Thoracic aorta (tissue), 2 donors: ENCODE measurements at regions not wholly inside any gene's neighbourhood (a gene's known extent, or its start where the extent isn't known, plus 50 kb on each side); places are given as distances from the start of the nearest gene placed in this dataset.

Source experiments
- ATAC-seq: fragments of 150-250 bp; one replicate; pipeline ENCODE4 v1.8.0; 2017; ENCODE audit warnings: low read depth; ENCODE audit not compliant: insufficient number of reproducible peaks, low FRiP score
- DNase-seq: peaks from one replicate; pipeline ENCODE4 v3.0.0-alpha.2; 2020; ENCODE audit warnings: low spot score
- H3K27ac ChIP-seq, 2 donors: fragments of 200-600 bp; sonication (generic); 1 replicate in 1 of 2; 2 replicates in 1 of 2; pipeline ENCODE4 v1.5.1; 2016; ENCODE audit warnings: mild to moderate bottlenecking in 2 of 2, moderate library complexity in 2 of 2
- H3K27me3 ChIP-seq: fragments of 200-600 bp; sonication (generic); replicated peaks from 2 replicates; pipeline ENCODE4 v1.6.0; 2016; ENCODE audit warnings: mild to moderate bottlenecking; ENCODE audit not compliant: insufficient read depth
- H3K36me3 ChIP-seq: fragments of 200-600 bp; sonication (generic); one replicate; pipeline ENCODE4 v1.5.1; 2016
- H3K4me1 ChIP-seq, 2 donors: fragments of 200-600 bp; sonication (generic); 1 replicate in 1 of 2; 2 replicates in 1 of 2; pipeline versions ENCODE4 v1.5.1 to v1.6.0; 2016; ENCODE audit warnings: low read depth in 2 of 2, mild to moderate bottlenecking in 1 of 2; ENCODE audit not compliant: control insufficient read depth in 1 of 2
- H3K4me3 ChIP-seq: fragments of 200-600 bp; sonication (generic); 2 replicates; pipeline ENCODE4 v1.5.1; 2016; ENCODE audit warnings: mild to moderate bottlenecking
- H3K9me3 ChIP-seq: fragments of 200-600 bp; sonication (generic); 2 replicates; pipeline ENCODE4 v1.5.1; 2016
- TF ChIP-seq, protein P1 (sequence below): fragments of 200-600 bp; sonication (generic); IDR thresholded peaks from one replicate; pipeline ENCODE4 v1.5.1; 2019; ENCODE audit warnings: antibody characterized with exemption

DNA sequence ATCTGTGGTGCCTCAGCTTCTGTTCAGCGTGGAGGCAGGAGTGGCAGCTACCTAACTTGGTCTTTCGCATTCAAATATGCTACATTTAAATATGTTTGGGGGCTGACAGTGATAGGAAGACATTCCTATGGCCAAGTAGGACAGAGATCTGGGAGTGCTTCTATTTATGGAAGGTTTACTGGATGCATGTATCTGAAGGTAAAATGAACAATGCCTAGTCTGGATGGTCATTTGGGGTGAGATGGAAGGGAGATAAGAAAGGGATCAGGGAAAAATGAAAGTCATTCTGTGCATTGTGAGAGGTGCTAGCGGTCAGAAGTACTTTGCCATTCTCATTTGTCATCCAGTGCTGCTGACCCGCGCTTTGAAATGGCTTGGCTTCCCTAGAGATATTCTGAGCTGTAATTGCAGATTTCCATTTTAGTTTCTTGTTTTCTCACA lies 107.3 kb upstream of the FOXN2 start:
- no peaks in the 10 kb centered on the region for H3K9me3 ChIP-seq
- H3K27ac ChIP-seq: no peak overlapping the region
- ATAC-seq (no peak), DNase-seq (no peak)
- H3K4me3 ChIP-seq: no peak overlapping the region
- no peaks in the 10 kb centered on the region for H3K27me3 ChIP-seq
- H3K4me1 ChIP-seq: no peaks in the 10 kb centered on the region
- TF ChIP-seq, protein P1, sequence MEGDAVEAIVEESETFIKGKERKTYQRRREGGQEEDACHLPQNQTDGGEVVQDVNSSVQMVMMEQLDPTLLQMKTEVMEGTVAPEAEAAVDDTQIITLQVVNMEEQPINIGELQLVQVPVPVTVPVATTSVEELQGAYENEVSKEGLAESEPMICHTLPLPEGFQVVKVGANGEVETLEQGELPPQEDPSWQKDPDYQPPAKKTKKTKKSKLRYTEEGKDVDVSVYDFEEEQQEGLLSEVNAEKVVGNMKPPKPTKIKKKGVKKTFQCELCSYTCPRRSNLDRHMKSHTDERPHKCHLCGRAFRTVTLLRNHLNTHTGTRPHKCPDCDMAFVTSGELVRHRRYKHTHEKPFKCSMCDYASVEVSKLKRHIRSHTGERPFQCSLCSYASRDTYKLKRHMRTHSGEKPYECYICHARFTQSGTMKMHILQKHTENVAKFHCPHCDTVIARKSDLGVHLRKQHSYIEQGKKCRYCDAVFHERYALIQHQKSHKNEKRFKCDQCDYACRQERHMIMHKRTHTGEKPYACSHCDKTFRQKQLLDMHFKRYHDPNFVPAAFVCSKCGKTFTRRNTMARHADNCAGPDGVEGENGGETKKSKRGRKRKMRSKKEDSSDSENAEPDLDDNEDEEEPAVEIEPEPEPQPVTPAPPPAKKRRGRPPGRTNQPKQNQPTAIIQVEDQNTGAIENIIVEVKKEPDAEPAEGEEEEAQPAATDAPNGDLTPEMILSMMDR: no peak
- no peaks in the 10 kb centered on the region for H3K36me3 ChIP-seq

DNA sequence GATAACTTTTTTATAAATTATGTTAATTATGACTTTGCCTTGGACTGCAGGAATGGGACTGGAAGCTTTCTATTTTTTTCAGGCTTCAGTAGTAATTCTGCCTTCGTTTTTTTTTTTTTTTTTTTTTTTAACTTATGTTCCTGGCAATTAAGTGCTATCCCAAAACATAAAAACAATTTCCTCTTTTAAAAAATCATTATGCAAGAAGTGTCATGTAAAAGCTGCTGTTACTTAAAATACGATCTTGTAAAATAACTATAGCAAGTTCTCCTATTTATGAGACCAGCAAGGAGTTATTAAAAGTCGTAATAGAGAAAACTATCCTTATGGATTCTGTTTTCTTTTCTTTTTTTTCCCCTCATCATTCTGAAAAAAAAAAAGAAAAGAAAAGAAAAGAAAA lies 106.6 kb upstream of the FOXN2 start:
- DNase-seq: no peak
- Histone ChIP-seq H3K27ac (no peak overlapping the region), H3K9me3 (no peaks in the 10 kb centered on the region), H3K36me3 (no peaks in the 10 kb centered on the region), H3K4me1 (no peaks in the 10 kb centered on the region), H3K27me3 (no peaks in the 10 kb centered on the region), H3K4me3 (no peak overlapping the region)
- TF ChIP-seq, protein P1: no peak
- no peak for ATAC-seq

DNA sequence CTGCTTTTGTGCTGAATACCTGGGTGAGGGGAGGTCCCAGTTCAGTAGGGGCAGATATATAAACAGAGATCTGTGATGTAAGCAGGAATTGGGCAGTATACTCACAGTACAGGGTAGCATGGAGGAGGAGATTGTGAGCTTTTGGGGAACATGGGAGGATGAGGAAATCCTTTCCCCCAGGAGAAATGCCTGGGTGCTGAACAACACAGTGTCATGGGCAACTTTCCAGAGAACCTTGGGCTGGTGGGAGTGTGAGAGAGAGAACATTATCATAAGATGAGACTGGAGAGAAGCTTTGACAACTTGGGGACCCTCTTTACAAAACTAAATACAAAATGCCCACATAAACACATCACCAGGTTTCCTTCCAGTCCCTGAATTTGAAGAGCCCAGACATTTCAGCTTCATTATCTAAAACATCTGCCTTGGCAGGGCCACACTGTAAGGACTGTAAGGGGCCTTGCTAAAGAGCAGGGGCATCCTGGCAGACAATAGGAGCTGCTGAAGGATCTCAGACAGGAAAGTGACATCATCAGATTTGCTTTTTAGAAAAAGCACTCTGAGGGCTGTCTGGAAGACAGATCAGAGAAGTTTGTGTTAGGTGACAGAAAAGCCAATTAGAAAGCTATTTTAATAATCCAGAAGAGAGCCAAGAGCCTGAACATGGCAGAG lies 105.1 kb upstream of the FOXN2 start:
- Histone ChIP-seq H3K36me3 (no peaks in the 10 kb centered on the region), H3K4me1 (no peaks in the 10 kb centered on the region), H3K27ac (no peak overlapping the region), H3K4me3 (no peak overlapping the region), H3K27me3 (no peaks in the 10 kb centered on the region), H3K9me3 (no peaks in the 10 kb centered on the region)
- ATAC-seq (no peak), DNase-seq (no peak)
- TF ChIP-seq, protein P1: no peak

DNA sequence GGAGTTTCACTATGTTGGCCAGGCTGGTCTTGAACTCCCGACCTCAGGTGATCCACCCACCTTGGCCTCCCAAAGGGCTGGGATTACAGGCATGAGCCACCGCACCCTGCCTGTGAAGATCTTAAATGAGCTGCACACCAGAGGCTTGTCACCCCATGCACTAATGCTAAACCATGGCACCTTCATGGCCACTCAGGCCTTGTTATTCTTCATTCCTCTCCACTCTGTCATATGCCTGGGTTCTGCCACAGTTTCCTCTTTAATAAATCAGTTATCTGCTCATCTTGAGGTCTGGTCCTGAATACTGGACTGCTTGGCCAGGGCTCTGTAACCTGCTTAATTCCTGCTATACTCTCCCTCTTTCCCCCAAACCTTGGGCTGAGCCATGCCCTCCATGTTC lies 104.3 kb upstream of the FOXN2 start:
- no peaks in the 10 kb centered on the region for H3K4me1 ChIP-seq
- no peak for ATAC-seq
- H3K27ac ChIP-seq: no peak overlapping the region
- H3K9me3 ChIP-seq: no peaks in the 10 kb centered on the region
- no peaks in the 10 kb centered on the region for H3K36me3 ChIP-seq
- H3K27me3 ChIP-seq: no peaks in the 10 kb centered on the region
- TF ChIP-seq, protein P1: no peak
- no peak for DNase-seq
- H3K4me3 ChIP-seq: no peak overlapping the region

DNA sequence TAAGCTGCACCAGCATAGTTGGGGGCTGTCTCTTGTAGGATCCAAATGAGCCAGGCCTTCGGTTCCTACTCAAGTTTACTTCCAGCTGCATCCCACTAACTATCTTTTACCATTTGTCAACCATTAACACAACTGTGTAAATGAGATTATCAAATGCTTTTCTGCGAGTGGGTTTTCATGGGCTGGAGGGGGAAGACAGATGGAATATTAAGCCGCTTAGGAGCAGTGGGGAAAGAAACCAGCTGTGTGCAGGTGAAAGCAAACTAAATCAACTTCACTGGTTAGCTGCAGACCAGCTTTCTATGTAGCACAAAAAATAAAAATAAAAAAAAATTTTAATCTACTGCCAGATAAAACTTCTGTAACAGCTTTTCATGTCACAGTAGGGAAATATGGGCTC lies 100.8 kb upstream of the FOXN2 start:
- ATAC-seq (no peak), DNase-seq (no peak)
- Histone ChIP-seq H3K36me3 (no peaks in the 10 kb centered on the region), H3K4me3 (no peak overlapping the region), H3K4me1 (no peaks in the 10 kb centered on the region), H3K27me3 (no peaks in the 10 kb centered on the region), H3K27ac (no peak overlapping the region), H3K9me3 (no peaks in the 10 kb centered on the region)
- TF ChIP-seq, protein P1: no peak
